PC-3 (cell line): ENCODE measurements at regions not wholly inside any gene's neighbourhood (a gene's known extent, or its start where the extent isn't known, plus 50 kb on each side); places are given as distances from the start of the nearest gene placed in this dataset.

ENCODE experiments used
- ATAC-seq: fragments of 200-7000 bp; cut with Tn5 transposase; 2 replicates; pipeline ENCODE4 v1.9.1; 2020; ENCODE audit warnings: mild to moderate bottlenecking, moderate library complexity
- BruUV-seq: library from RNA; stranded (reverse); fragments of 400-500 nt; replicated peaks from 2 replicates; lab custom pipeline; 2021; lab: Mats Ljungman, UMichigan
- CTCF ChIA-PET: fragments of 300-600 bp; sonication (Branson Sonifier 250); formaldehyde crosslinking; loops from one replicate; lab custom pipeline; 2022; ENCODE audit warnings: antibody characterized with exemption; lab: Charles Lee
- POLR2A ChIA-PET: fragments of 300-600 bp; sonication (Branson Sonifier 250); formaldehyde crosslinking; loops from one replicate; lab custom pipeline; 2022; ENCODE audit warnings: antibody characterized with exemption; ENCODE audit not compliant: unreplicated experiment; lab: Charles Lee
- DNase-seq: peaks from one replicate; pipeline ENCODE4 v3.0.0-alpha.2; 2015
- H2AFZ ChIP-seq: fragments of 300-600 bp; sonication (generic); 2 replicates; pipeline ENCODE4 v1.6.0; 2016; ENCODE audit warnings: antibody characterized with exemption, low read length
- H3F3A ChIP-seq: fragments of 300-600 bp; sonication (generic); one replicate; pipeline ENCODE4 v1.6.0; 2017; ENCODE audit warnings: antibody characterized with exemption, low read length, control low read depth, mild to moderate bottlenecking; ENCODE audit not compliant: unreplicated experiment
- H3K27ac ChIP-seq: fragments of 300-600 bp; sonication (generic); 2 replicates; pipeline ENCODE4 v1.5.1; 2016; ENCODE audit warnings: mild to moderate bottlenecking, low read length
- H3K27me3 ChIP-seq: fragments of 300-600 bp; sonication (generic); 2 replicates; pipeline ENCODE4 v1.6.1; 2016; ENCODE audit warnings: low read length, mixed read lengths
- H3K36me3 ChIP-seq: fragments of 300-600 bp; sonication (generic); 2 replicates; pipeline ENCODE4 v1.6.1; 2016; ENCODE audit warnings: low read depth, mixed run types, low read length, mixed read lengths
- H3K4me1 ChIP-seq: fragments of 300-600 bp; sonication (generic); 2 replicates; pipeline ENCODE4 v1.5.1; 2016; ENCODE audit warnings: low read length; ENCODE audit not compliant: insufficient read depth
- H3K4me2 ChIP-seq: fragments of 300-600 bp; sonication (generic); 2 replicates; pipeline ENCODE4 v1.6.0; 2016; ENCODE audit warnings: low read length
- H3K4me3 ChIP-seq: fragments of 300-600 bp; sonication (generic); 2 replicates; pipeline ENCODE4 v1.5.1; 2016; ENCODE audit warnings: mild to moderate bottlenecking, low read length, mixed read lengths
- H3K79me2 ChIP-seq: fragments of 300-600 bp; sonication (generic); 2 replicates; pipeline ENCODE4 v1.6.1; 2017; ENCODE audit warnings: low read length, mixed read lengths
- H3K9ac ChIP-seq: fragments of 300-600 bp; sonication (generic); 2 replicates; pipeline ENCODE4 v1.6.0; 2016; ENCODE audit warnings: mild to moderate bottlenecking, low read length
- H3K9me2 ChIP-seq: fragments of 300-600 bp; sonication (generic); replicated peaks from 2 replicates; pipeline ENCODE4 v1.6.1; 2016; ENCODE audit warnings: mixed run types, low read length, mixed read lengths
- H3K9me3 ChIP-seq: fragments of 300-600 bp; sonication (generic); 2 replicates; pipeline ENCODE4 v1.6.1; 2016; ENCODE audit warnings: low read length, mixed read lengths
- H4K20me1 ChIP-seq: fragments of 300-600 bp; sonication (generic); 2 replicates; pipeline ENCODE4 v1.6.1; 2016; ENCODE audit warnings: low read length, mixed read lengths
- EZH2 ChIP-seq: fragments of 300-600 bp; sonication (generic); IDR thresholded peaks from one replicate; pipeline ENCODE4 v1.6.1; 2017; ENCODE audit warnings: antibody characterized with exemption, mild to moderate bottlenecking, low read length; ENCODE audit not compliant: unreplicated experiment
- EZH2phosphoT487 ChIP-seq: fragments of 300-600 bp; sonication (generic); IDR thresholded peaks from 2 replicates; pipeline ENCODE4 v1.6.1; 2018; ENCODE audit warnings: mild to moderate bottlenecking, antibody characterized with exemption, low read length, borderline replicate concordance
- intact Hi-C: fragments of 100-400 bp; cut with micrococcal nuclease; formaldehyde crosslinking; loops from 2 replicates; pipeline ENCODE4 v1.9.0; 2023
- TF ChIP-seq, protein P1 (sequence below): fragments of 300-600 bp; sonication (generic); conservative IDR thresholded peaks from 2 replicates; pipeline ENCODE4 v1.5.1; 2017; ENCODE audit warnings: antibody characterized with exemption, low read depth, mild to moderate bottlenecking, low read length

DNA sequence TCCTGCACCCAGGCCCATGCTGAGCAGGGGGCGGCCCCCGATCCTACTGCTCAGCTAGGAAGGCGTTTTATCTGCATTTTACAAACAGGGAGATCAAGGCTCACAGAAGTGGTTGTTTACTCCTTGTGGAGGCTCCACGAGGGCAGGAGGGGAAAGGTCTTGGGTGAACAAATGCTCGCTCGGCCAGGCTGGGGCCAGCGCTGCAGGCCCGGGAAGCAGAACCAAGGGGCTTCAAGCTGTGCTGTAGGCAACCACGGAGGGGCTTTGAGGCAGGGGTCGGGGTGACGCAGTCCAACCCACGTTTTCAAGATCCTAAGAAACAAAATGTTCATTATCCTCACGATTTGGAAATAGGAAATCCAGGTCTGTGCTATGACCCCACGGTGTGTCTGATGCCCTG, 125.8 kb downstream of the HMX1 start:
- POLR2A ChIA-PET, result no interaction called here

GRCh38 chr4:8745005-8745790, 126.4 kb downstream of the HMX1 start:
- H3K36me3 ChIP-seq, result no peaks in the 10 kb centered on the region
- H3K9ac ChIP-seq, result no peak overlapping the region
- peaks cover 17% of the 10 kb centered on the region for H3K27me3 ChIP-seq
- no peaks in the 10 kb centered on the region for H3K9me2 ChIP-seq
- no peak overlapping the region for H3K4me2 ChIP-seq
- intact Hi-C loops, result no loop called here
- no peaks in the 10 kb centered on the region for H3K4me1 ChIP-seq
- no peaks in the 10 kb centered on the region for H3K79me2 ChIP-seq
- ChIA-PET POLR2A (no interaction called here), CTCF (no interaction called here)
- H3K27ac ChIP-seq, result no peak overlapping the region
- H3F3A ChIP-seq, result no peaks in the 10 kb centered on the region
- TF ChIP-seq EZH2phosphoT487 (no peak), EZH2 (no peak)
- TF ChIP-seq, protein P1, sequence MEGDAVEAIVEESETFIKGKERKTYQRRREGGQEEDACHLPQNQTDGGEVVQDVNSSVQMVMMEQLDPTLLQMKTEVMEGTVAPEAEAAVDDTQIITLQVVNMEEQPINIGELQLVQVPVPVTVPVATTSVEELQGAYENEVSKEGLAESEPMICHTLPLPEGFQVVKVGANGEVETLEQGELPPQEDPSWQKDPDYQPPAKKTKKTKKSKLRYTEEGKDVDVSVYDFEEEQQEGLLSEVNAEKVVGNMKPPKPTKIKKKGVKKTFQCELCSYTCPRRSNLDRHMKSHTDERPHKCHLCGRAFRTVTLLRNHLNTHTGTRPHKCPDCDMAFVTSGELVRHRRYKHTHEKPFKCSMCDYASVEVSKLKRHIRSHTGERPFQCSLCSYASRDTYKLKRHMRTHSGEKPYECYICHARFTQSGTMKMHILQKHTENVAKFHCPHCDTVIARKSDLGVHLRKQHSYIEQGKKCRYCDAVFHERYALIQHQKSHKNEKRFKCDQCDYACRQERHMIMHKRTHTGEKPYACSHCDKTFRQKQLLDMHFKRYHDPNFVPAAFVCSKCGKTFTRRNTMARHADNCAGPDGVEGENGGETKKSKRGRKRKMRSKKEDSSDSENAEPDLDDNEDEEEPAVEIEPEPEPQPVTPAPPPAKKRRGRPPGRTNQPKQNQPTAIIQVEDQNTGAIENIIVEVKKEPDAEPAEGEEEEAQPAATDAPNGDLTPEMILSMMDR, result no peak
- no peak overlapping the region for H2AFZ ChIP-seq
- DNase-seq, result no peak
- no peak for ATAC-seq
- no TSS peak for BruUV-seq
- no peaks in the 10 kb centered on the region for H3K9me3 ChIP-seq
- H4K20me1 ChIP-seq, result no peaks in the 10 kb centered on the region
- H3K4me3 ChIP-seq, result no peak overlapping the region

More for the DNA sequence above, 125.8 kb downstream of the HMX1 start:
- H4K20me1 ChIP-seq, result no peaks in the 10 kb centered on the region
- no peak for ATAC-seq
- H3K4me2 ChIP-seq, result no peak overlapping the region
- DNase-seq, result no peak
- H3K9me3 ChIP-seq, result no peaks in the 10 kb centered on the region
- H3K27ac ChIP-seq, result no peak overlapping the region
- no peak overlapping the region for H2AFZ ChIP-seq
- no peak for TF ChIP-seq EZH2phosphoT487
- TF ChIP-seq, protein P1, result no peak
- no peak for TF ChIP-seq EZH2
- no peaks in the 10 kb centered on the region for H3K79me2 ChIP-seq
- H3K4me3 ChIP-seq, result no peak overlapping the region
- no peaks in the 10 kb centered on the region for H3F3A ChIP-seq
- H3K36me3 ChIP-seq, result no peaks in the 10 kb centered on the region
- intact Hi-C loops, result no loop called here
- no peaks in the 10 kb centered on the region for H3K4me1 ChIP-seq
- CTCF ChIA-PET, result no interaction called here
- H3K9ac ChIP-seq, result no peak overlapping the region
- no TSS peak for BruUV-seq
- H3K9me2 ChIP-seq, result no peaks in the 10 kb centered on the region
- H3K27me3 ChIP-seq, result peaks cover 21% of the 10 kb centered on the region
